Breast epithelium (tissue), 4 donors: ENCODE measurements at regions not wholly inside any gene's neighbourhood (a gene's known extent, or its start where the extent isn't known, plus 50 kb on each side); places are given as distances from the start of the nearest gene placed in this dataset.

Experiments
- DNase-seq, 2 donors: peaks; one replicate each; pipeline ENCODE4 v3.0.0-alpha.2; 2019; ENCODE audit warnings: low spot score in 2 of 2
- H3K27ac ChIP-seq, 2 donors: fragments of 200-600 bp; sonication (generic) in 1 of 2; one replicate each; pipeline ENCODE4 v1.5.1; 2016 to 2019; ENCODE audit warnings: mild to moderate bottlenecking in 1 of 2
- H3K27me3 ChIP-seq, 2 donors: fragments of 200-600 bp; sonication (generic) in 1 of 2; one replicate each; pipeline versions ENCODE4 v1.5.1 to v1.6.0; 2017 to 2019; ENCODE audit warnings: control low read depth in 1 of 2, mild to moderate bottlenecking in 1 of 2
- H3K36me3 ChIP-seq: fragments of 200-600 bp; one replicate; pipeline ENCODE4 v1.5.1; 2019
- H3K4me1 ChIP-seq, 2 donors: fragments of 200-600 bp; sonication (generic); one replicate each; pipeline ENCODE4 v1.5.1; 2016 to 2019; ENCODE audit warnings: control low read depth in 1 of 2
- H3K4me3 ChIP-seq, 3 donors: fragments of 200-600 bp; sonication (generic); 1 replicate in 2 of 3; 2 replicates in 1 of 3; pipeline ENCODE4 v1.5.1; 2016 to 2019; ENCODE audit warnings: mild to moderate bottlenecking in 3 of 3, moderate library complexity in 2 of 3
- H3K9me3 ChIP-seq, 2 donors: fragments of 200-600 bp; sonication (generic) in 1 of 2; one replicate each; pipeline ENCODE4 v1.5.1; 2016 to 2019; ENCODE audit warnings: control low read depth in 1 of 2
- CTCF ChIP-seq, 3 donors: fragments of 450-650 bp; IDR thresholded peaks; one replicate each; pipeline ENCODE4 v1.5.1; 2016 to 2017; ENCODE audit warnings: antibody characterized with exemption in 3 of 3, mild to moderate bottlenecking in 3 of 3, moderate library complexity in 3 of 3
- POLR2A ChIP-seq: fragments of 450-650 bp; IDR thresholded peaks from one replicate; pipeline ENCODE4 v1.6.1; 2016; ENCODE audit warnings: antibody characterized with exemption, mild to moderate bottlenecking, moderate library complexity
- POLR2AphosphoS5 ChIP-seq, 3 donors: sonication (generic); formaldehyde crosslinking; IDR thresholded peaks; one replicate each; pipeline ENCODE4 v1.6.1; 2017; ENCODE audit warnings: antibody characterized with exemption in 3 of 3
- intact Hi-C: fragments of 100-400 bp; cut with DNase I; formaldehyde crosslinking; loops from one replicate; pipeline ENCODE4 v1.15.1; 2023; ENCODE audit warnings: low total_unique reads

GRCh38 chr10:108970016-108970415 is 953.3 kb downstream of the XPNPEP1 start:
- H3K9me3 ChIP-seq, result no peaks in the 10 kb centered on the region
- no peak for DNase-seq
- intact Hi-C loops, result no loop called here
- no peaks in the 10 kb centered on the region for H3K27me3 ChIP-seq
- no peaks in the 10 kb centered on the region for H3K4me1 ChIP-seq
- TF ChIP-seq POLR2A (no peak), CTCF (IDR thresholded peaks at IDR 0.05) (no peak), POLR2AphosphoS5 (IDR thresholded peaks at IDR 0.05) (no peak)
- no peaks in the 10 kb centered on the region for H3K36me3 ChIP-seq
- H3K27ac ChIP-seq, result no peak overlapping the region
- no peak overlapping the region for H3K4me3 ChIP-seq

- TF ChIP-seq CTCF (IDR thresholded peaks at IDR 0.05) (no peak), POLR2AphosphoS5 (IDR thresholded peaks at IDR 0.05) (no peak), POLR2A (no peak)
- H3K27ac ChIP-seq, result no peak overlapping the region
- no peaks in the 10 kb centered on the region for H3K27me3 ChIP-seq
- no peaks in the 10 kb centered on the region for H3K4me1 ChIP-seq
- H3K4me3 ChIP-seq, result no peak overlapping the region
- H3K36me3 ChIP-seq, result no peaks in the 10 kb centered on the region
- H3K9me3 ChIP-seq, result no peaks in the 10 kb centered on the region
- intact Hi-C loops, result no loop called here
- DNase-seq, result no peak
Observed at GRCh38 chr10:108966411-108966810, 956.9 kb downstream of the XPNPEP1 start.

- Histone ChIP-seq H3K4me1 (no peaks in the 10 kb centered on the region), H3K27ac (no peak overlapping the region), H3K9me3 (no peaks in the 10 kb centered on the region), H3K4me3 (no peak overlapping the region), H3K27me3 (no peaks in the 10 kb centered on the region), H3K36me3 (no peaks in the 10 kb centered on the region)
- DNase-seq, result no peak
- intact Hi-C loops, result no loop called here
- TF ChIP-seq POLR2AphosphoS5 (IDR thresholded peaks at IDR 0.05), result no peak
- TF ChIP-seq CTCF (IDR thresholded peaks at IDR 0.05), result no peak
- no peak for TF ChIP-seq POLR2A
Observed at GRCh38 chr10:108966005-108966404, 957.3 kb downstream of the XPNPEP1 start.

GRCh38 chr10:108962172-108962571 is 961.1 kb downstream of the XPNPEP1 start:
- Histone ChIP-seq H3K9me3 (no peaks in the 10 kb centered on the region), H3K4me3 (no peak overlapping the region), H3K27me3 (no peaks in the 10 kb centered on the region), H3K4me1 (no peaks in the 10 kb centered on the region), H3K36me3 (no peaks in the 10 kb centered on the region), H3K27ac (no peak overlapping the region)
- TF ChIP-seq POLR2A (no peak), POLR2AphosphoS5 (IDR thresholded peaks at IDR 0.05) (no peak), CTCF (IDR thresholded peaks at IDR 0.05) (no peak)
- no peak for DNase-seq
- intact Hi-C loops, result no loop called here

GRCh38 chr10:108957681-108958080 is 965.6 kb downstream of the XPNPEP1 start:
- Histone ChIP-seq H3K27ac (no peak overlapping the region), H3K27me3 (no peaks in the 10 kb centered on the region), H3K9me3 (no peaks in the 10 kb centered on the region), H3K36me3 (no peaks in the 10 kb centered on the region), H3K4me3 (no peak overlapping the region), H3K4me1 (no peaks in the 10 kb centered on the region)
- TF ChIP-seq POLR2A, result no peak
- TF ChIP-seq POLR2AphosphoS5 (IDR thresholded peaks at IDR 0.05), result no peak
- TF ChIP-seq CTCF (IDR thresholded peaks at IDR 0.05), result no peak
- no peak for DNase-seq
- intact Hi-C loops, result no loop called here
